NCI-H2196 treated with DMSO at 0.1 percent for 48 hours (cell line): ENCODE measurements at regions not wholly inside any gene's neighbourhood (a gene's known extent, or its start where the extent isn't known, plus 50 kb on each side); places are given as distances from the start of the nearest gene placed in this dataset.

Experiments
- DNase-seq: peaks from one replicate; lab custom pipeline; 2025; ENCODE audit not compliant: unreplicated experiment; lab: John Stamatoyannopoulos, UW

GRCh38 chr12:85568395-85569103, 267.7 kb downstream of the RASSF9 start:
- DNase-seq, result no peak

- DNase-seq, result no peak
These were observed 266.9 kb downstream of the RASSF9 start for GRCh38 chr12:85569261-85569660.

- DNase-seq, result no peak
These were observed 263.3 kb downstream of the RASSF9 start for GRCh38 chr12:85572956-85573355.

- no peak for DNase-seq
These were observed 262.5 kb downstream of the RASSF9 start for GRCh38 chr12:85573635-85574214.

GRCh38 chr12:85574291-85574690, 261.9 kb downstream of the RASSF9 start:
- no peak for DNase-seq

GRCh38 chr12:85575120-85576096, 260.8 kb downstream of the RASSF9 start:
- DNase-seq, result peak; percentile 3

GRCh38 chr12:85580562-85581168, 255.5 kb downstream of the RASSF9 start:
- DNase-seq, result no peak

- no peak for DNase-seq
These were observed 249.1 kb downstream of the RASSF9 start for GRCh38 chr12:85587158-85587557.

- no peak for DNase-seq
These were observed 248.0 kb downstream of the RASSF9 start for GRCh38 chr12:85588221-85588620.

- no peak for DNase-seq
These were observed 235.4 kb downstream of the RASSF9 start for GRCh38 chr12:85600841-85601240.

- no peak for DNase-seq
These were observed 232.7 kb downstream of the RASSF9 start for GRCh38 chr12:85603556-85603955.

GRCh38 chr12:85606455-85606854, 229.8 kb downstream of the RASSF9 start:
- no peak for DNase-seq

- DNase-seq, result no peak
These were observed 226.4 kb downstream of the RASSF9 start for GRCh38 chr12:85609778-85610177.

GRCh38 chr12:85610194-85610593, 226.0 kb downstream of the RASSF9 start:
- no peak for DNase-seq

- DNase-seq, result no peak
These were observed 220.0 kb downstream of the RASSF9 start for GRCh38 chr12:85616201-85616600.

- DNase-seq, result no peak
These were observed 218.7 kb downstream of the RASSF9 start for GRCh38 chr12:85617307-85618091.

GRCh38 chr12:85621041-85621440, 215.2 kb downstream of the RASSF9 start:
- no peak for DNase-seq

GRCh38 chr12:85623763-85624162, 212.4 kb downstream of the RASSF9 start:
- DNase-seq, result no peak

- no peak for DNase-seq
These were observed 210.7 kb downstream of the RASSF9 start for GRCh38 chr12:85625467-85625866.

GRCh38 chr12:85626001-85626783, 210.0 kb downstream of the RASSF9 start:
- no peak for DNase-seq
